Fibroblast of pulmonary artery (primary cell): ENCODE measurements at regions not wholly inside any gene's neighbourhood (a gene's known extent, or its start where the extent isn't known, plus 50 kb on each side); places are given as distances from the start of the nearest gene placed in this dataset.

Experiments
- DNase-seq: peaks from one replicate; pipeline ENCODE4 v3.0.0-alpha.2; 2010; ENCODE audit warnings: low read depth
- H3K4me3 ChIP-seq: replicated peaks from 2 replicates; pipeline ENCODE4 v1.5.1; 2011; ENCODE audit warnings: low read depth, mild to moderate bottlenecking, control low read depth, low read length, moderate library complexity
- CTCF ChIP-seq: IDR thresholded peaks from 2 replicates; pipeline ENCODE4 v1.5.1; 2011; ENCODE audit warnings: mild to moderate bottlenecking, control low read depth, low read length, inconsistent platforms; ENCODE audit errors: missing control alignments

GRCh38 chr10:125299461-125299860 lies 139.1 kb upstream of the CTBP2 start:
- no peak for DNase-seq
- TF ChIP-seq CTCF: no peak

GRCh38 chr10:125296598-125296997 lies 136.2 kb upstream of the CTBP2 start:
- H3K4me3 ChIP-seq: no peak overlapping the region
- no peak for DNase-seq

More at GRCh38 chr10:125299461-125299860, 139.1 kb upstream of the CTBP2 start:
- H3K4me3 ChIP-seq: no peak overlapping the region

GRCh38 chr10:125294109-125294508 lies 133.7 kb upstream of the CTBP2 start:
- DNase-seq: no peak
- H3K4me3 ChIP-seq: no peak overlapping the region
- TF ChIP-seq CTCF: no peak

More at GRCh38 chr10:125296598-125296997, 136.2 kb upstream of the CTBP2 start:
- no peak for TF ChIP-seq CTCF

- H3K4me3 ChIP-seq: no peak overlapping the region
- TF ChIP-seq CTCF: no peak
- DNase-seq: no peak
These were observed 131.5 kb upstream of the CTBP2 start for GRCh38 chr10:125291836-125292235.

GRCh38 chr10:125289461-125289860 lies 129.1 kb upstream of the CTBP2 start:
- TF ChIP-seq CTCF: no peak
- no peak overlapping the region for H3K4me3 ChIP-seq
- no peak for DNase-seq

- no peak overlapping the region for H3K4me3 ChIP-seq
- TF ChIP-seq CTCF: no peak
- DNase-seq: no peak
These were observed 124.7 kb upstream of the CTBP2 start for GRCh38 chr10:125284875-125285597.
